ENCODE measurements at regions not wholly inside any gene's neighbourhood (a gene's known extent, or its start where the extent isn't known, plus 50 kb on each side); places are given as distances from the start of the nearest gene placed in this dataset.

- TF ChIP-seq EZH2phosphoT487 (IDR thresholded peaks at IDR 0.05) (no peak), CTCF (IDR thresholded peaks at IDR 0.05) (no peak), EZH2 (IDR thresholded peaks at IDR 0.05) (no peak)
Observed at GRCh38 chr3:127443581-127444375, 146.8 kb downstream of the TPRA1 start.
